ENCODE measurements at regions not wholly inside any gene's neighbourhood (a gene's known extent, or its start where the extent isn't known, plus 50 kb on each side); places are given as distances from the start of the nearest gene placed in this dataset.
A peak's percentile ranks its signal among the peaks of the same experiment; 100 is the strongest.

GRCh38 chrX:7789200-7789599 is 53.8 kb upstream of the VCX start:
- DNase-seq (ENCODE audit: low spot score) = no peak

- DNase-seq (ENCODE audit: low spot score) = no peak
Measured at GRCh38 chrX:7788334-7788733, 54.6 kb upstream of the VCX start.

DNA sequence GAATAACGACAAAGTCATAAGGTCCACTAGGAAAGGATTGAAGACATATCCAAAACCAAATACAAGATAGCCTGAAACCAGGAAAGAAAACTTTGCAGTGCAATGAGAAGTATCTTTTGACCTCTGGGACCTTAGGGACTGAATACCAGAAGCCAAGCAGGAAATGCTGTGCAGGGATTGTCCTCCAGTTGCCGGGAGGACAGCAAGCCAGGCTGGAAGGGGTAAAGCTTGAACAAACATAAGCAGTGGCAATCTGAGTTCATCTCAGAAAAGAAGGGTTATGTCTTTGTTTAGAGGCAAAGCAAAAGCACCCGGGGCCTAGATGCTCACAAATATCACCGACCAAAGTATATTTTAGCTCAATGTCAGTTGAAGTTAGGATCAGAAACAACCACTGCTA is 55.3 kb upstream of the VCX start:
- no peak for DNase-seq (ENCODE audit: low spot score)

GRCh38 chrX:7784580-7784979 is 58.4 kb upstream of the VCX start:
- no peak for DNase-seq (ENCODE audit: low spot score)

- no peak for DNase-seq (ENCODE audit: low spot score)
Measured at GRCh38 chrX:7779644-7780043, 63.3 kb upstream of the VCX start.

GRCh38 chrX:7775987-7776386 is 67.0 kb upstream of the VCX start:
- no peak for DNase-seq (ENCODE audit: low spot score)

DNA sequence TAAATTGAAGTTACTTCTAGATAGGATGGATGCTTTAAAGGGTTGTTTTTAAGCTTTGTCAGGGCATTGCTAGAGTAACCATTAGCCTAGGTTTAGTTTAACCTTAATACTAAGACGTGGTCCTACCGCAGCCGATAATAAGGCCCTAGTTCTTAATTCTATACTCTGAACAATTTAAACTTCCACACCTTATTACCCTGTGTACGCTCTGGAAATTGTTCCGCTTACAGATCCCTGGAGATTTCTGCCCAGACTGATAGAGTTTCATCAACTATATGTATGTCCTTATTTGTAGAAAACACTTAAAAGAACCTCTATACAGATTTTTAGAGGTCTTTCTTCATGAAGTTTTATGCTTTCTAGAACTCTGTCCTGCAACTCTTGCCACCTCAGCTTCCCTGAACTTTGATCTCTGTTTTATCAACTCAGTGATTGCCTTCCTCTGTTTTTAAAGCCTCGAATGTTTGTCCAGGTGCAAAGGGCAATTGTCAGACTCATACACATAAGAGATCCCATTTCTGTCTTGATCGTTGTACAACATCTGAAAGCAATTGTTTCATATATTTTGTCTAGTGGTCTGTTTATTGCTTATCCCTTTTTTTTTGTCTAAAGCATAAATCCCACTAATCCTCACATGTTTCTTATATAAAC is 71.1 kb upstream of the VCX start:
- DNase-seq (ENCODE audit: low spot score) = no peak

DNA sequence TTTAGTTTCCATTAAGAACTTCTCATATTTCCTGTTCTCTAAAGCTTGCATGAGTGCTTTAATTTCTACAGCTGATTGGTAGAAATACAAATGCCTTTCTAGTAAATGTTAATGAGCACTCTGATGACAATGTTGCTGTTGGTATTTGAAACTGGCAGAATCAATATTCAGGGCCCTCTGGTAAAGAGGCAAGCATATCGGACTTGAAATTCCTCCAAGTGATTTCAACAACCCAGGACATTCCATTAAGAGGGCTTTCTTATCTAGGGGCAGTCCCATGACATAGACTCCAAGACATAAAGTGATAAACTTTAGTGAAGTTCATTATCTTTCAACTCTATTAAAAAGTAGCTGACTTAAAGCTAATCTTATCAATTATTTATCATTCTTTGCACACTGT is 83.1 kb upstream of the VCX start:
- no peak for DNase-seq (ENCODE audit: low spot score)

DNA sequence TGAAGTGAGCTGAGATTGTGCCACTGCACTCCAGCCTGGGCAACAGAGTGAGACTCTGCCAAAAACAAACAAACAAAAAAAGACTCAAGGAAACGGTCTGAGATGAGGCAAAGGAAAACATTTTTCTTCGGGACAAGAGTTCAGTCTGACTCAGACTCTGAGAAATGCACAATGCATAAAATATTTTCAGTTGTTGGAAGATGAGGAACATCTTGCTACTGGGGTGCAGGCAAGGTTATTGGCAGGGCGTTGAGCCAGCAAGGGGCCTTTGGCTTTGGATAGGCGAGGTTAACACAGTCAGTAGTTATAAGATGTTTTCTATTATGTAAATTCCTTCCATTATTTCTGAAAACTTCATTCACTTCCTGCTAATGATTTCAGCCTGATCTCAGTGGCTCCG is 96.1 kb upstream of the VCX start:
- DNase-seq (ENCODE audit: low spot score) = no peak

- DNase-seq (ENCODE audit: low spot score) = no peak
Measured at GRCh38 chrX:7730071-7730470, 112.9 kb upstream of the VCX start.

DNA sequence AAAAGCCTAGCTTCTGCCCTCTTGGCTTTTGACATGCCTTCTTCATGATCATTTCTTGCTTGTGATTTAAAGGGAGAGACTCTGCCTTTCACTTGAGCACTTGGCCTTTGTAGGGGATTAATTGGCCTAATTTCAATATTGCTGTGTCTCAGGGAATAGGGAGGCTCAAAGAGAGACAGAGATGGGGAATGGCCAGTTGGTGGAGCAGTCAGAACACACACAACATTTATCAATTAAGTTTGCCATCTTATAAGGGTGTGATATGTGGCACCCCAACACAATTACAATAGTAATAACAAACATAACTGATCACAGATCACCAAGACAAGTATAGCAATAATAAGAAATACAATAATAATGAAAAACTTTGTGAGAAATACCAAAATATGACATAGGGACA is 122.5 kb upstream of the VCX start:
- DNase-seq (ENCODE audit: low spot score) = no peak

DNA sequence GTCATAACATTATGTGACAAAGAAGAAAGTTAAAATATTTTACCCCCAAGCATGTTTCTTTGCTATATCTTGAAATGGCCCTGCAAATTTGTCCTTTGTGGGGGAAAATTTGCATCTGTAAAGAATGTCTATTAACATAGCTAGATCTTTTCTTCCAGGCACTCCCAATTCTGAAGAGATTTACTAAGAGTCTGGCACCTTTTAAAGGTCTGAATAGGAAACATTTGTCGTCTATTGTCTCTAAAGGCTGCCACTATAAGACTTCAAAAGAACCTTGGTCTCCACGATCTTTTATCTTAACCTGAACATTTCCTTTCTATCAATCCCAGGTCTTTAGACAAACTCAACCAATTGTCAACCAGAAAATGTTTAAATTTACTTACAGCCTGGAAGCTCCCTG is 128.6 kb upstream of the VCX start:
- no peak for DNase-seq (ENCODE audit: low spot score)

DNA sequence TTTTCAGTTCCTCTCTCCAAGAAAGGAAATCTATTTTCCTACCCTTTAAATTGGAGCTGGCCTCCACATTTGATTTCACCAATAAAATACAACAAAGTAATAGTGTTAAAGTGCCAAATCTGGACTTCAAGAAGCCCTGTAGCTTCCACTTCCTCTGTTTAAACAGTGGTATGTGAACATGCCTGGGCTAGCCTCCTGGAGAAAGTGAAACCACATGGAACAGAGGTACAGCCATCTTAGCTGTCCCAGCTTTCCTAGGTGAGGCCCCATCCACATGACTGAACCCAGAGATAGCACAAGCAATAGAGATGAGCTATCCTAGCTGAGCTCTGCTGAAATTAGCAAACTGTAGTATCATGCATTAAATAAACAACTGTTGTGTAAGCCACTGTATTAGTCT is 131.8 kb upstream of the VCX start:
- DNase-seq (ENCODE audit: low spot score) = peak; percentile 6

GRCh38 chrX:7709845-7710244 is 133.1 kb upstream of the VCX start:
- peak; percentile 3 for DNase-seq (ENCODE audit: low spot score)

DNA sequence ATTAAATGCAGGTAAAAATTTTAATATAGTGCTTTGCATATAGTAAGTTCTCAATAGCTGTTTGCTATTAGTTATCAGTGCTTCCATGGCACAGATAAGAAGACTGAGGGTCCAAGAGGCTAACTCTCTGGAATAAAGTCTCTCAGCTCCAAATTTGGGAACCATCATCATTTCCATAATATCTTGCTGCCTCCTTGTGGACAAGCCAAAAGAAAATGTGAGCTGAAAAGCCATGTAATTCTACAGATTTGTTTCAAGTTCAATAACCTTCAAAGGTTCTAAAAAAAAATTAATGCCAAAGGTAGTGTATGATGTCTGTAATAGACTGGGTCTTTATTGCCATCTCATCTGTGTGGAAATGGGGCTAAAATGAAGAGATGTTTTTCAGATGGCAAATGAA is 136.9 kb upstream of the VCX start:
- DNase-seq (ENCODE audit: low spot score) = no peak

GRCh38 chrX:7704205-7704604 is 138.8 kb upstream of the VCX start:
- DNase-seq (ENCODE audit: low spot score) = no peak

- no peak for DNase-seq (ENCODE audit: low spot score)
Measured at GRCh38 chrX:7698248-7698647, 144.7 kb upstream of the VCX start.

GRCh38 chrX:7690842-7691241 is 152.1 kb upstream of the VCX start:
- no peak for DNase-seq (ENCODE audit: low spot score)

- DNase-seq (ENCODE audit: low spot score) = peak; percentile 3
Measured at GRCh38 chrX:7689791-7690412, 153.1 kb upstream of the VCX start.

DNA sequence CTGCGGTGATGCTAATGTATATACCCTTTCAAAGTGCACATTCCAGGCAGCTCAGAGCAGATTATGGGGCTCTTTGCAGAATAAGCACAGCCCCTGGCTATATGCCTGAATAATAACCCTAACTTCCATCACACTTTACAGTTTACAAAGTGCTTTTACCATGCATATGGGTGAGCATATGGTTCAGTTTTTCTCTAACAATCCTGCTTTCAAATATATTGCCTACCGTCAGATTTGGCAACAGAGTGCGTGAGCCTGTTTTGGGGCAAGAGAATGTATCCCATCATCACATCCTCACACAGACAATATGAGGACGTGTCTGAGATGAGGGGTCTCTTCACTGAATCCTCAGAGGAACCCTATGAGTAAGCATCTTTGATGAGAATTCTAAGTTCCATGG is 162.8 kb upstream of the VCX start:
- DNase-seq (ENCODE audit: low spot score) = no peak

DNA sequence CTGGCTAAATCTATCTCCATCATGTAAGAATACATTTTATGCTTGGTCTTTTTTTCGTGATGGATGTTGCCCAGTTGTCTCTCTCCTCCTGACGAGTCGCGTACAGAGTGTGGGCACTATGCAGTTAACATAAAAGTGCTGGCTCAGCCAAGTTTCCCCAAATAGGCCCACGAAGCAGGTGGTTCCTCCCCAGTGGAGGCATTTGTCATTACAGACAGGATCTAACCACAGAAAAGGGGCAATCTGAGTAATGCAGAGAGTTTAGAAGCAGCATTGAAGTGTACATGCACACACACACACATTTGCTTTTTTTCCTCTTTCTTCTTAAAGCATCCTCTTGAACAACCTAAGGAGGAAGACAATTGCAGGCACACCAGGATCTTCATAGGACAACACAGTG is 188.7 kb upstream of the VCX start:
- no peak for DNase-seq (ENCODE audit: low spot score)

DNA sequence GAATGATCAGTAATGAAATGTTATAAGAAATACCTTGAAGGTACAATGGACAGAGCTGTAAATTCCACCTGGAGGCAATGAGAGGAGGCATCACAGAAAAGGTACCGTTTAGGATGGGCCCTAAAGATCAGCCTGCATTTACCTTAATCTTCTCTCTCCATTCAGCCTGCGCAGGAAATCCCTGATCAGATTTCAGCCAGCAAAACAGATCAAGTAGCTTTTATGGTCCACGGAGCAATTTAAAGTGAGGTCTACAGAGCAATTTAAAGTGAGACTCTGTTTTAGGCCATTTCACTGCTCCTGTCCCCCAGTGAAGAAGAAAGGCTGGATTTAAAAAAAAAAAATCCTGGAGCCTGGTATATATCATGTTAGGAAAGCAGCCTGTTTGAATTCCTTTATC is 195.1 kb upstream of the VCX start:
- DNase-seq (ENCODE audit: low spot score) = no peak

DNA sequence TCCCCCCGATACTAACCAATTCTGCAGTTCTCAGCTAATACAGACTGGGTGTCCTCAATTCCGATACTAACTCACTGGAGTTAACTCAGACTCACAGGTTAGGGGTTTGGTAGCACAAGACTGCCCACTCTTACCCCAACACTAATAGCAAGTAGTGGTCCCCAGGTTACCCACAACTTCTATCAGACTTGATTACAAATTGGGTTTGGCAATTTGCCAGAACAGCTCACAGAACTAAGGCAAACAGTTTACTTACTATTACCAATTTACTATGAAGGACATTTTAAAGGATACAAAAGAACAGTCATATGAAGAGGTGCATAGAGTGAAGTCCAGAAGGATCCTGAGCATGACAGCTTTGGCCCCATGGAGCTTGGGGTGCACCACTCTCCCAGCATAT is 201.8 kb upstream of the VCX start:
- no peak for DNase-seq (ENCODE audit: low spot score)

DNA sequence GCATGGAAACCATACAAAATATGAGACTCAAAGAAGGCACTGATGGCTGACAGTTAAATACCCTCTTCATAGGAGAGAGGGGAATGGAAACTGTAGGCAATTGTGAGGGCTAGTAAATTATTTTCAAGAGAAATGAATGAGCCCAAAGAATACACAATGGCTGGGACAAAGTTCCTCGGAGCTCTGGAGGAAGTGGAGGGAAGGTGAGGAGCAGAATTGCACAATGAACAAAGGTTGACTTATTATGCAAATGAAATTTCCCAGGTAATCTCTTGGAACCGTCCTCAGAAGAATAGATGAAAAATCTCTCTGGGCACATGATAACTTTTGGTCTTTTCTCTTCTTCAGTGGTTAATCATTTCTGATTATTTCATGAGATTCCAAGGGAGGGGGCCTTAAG is 202.6 kb upstream of the VCX start:
- no peak for DNase-seq (ENCODE audit: low spot score)

All from H4 (cell line).